Heart right ventricle (tissue), 16 donors: ENCODE measurements at regions not wholly inside any gene's neighbourhood (a gene's known extent, or its start where the extent isn't known, plus 50 kb on each side); places are given as distances from the start of the nearest gene placed in this dataset.

Experiments
- ATAC-seq, 8 donors: fragments of 200-7000 bp; cut with Tn5 transposase; one replicate each; pipeline ENCODE4 v1.9.1; 2020; ENCODE audit warnings: mild to moderate bottlenecking in 8 of 8, moderate library complexity in 8 of 8, moderate number of reproducible peaks in 1 of 8
- DNase-seq, 2 donors: peaks; one replicate each; pipeline ENCODE4 v3.0.0-alpha.2; 2020
- H3K27ac ChIP-seq, 10 donors: fragments of 200-600 bp; sonication (generic) in 2 of 10; one replicate each; pipeline versions ENCODE4 v1.5.0 to v1.8.0; 2020 to 2022; ENCODE audit warnings: mild to moderate bottlenecking in 3 of 10
- H3K27me3 ChIP-seq, 7 donors: fragments of 200-600 bp; one replicate each; pipeline ENCODE4 v1.8.0; 2021 to 2022; ENCODE audit warnings: mild to moderate bottlenecking in 2 of 7
- H3K36me3 ChIP-seq, 9 donors: fragments of 200-600 bp; sonication (generic) in 1 of 9; one replicate each; pipeline versions ENCODE4 v1.5.0 to v1.8.0; 2020 to 2022; ENCODE audit warnings: mild to moderate bottlenecking in 2 of 9
- H3K4me1 ChIP-seq, 9 donors: fragments of 200-600 bp; sonication (generic) in 1 of 9; one replicate each; pipeline versions ENCODE4 v1.5.0 to v1.8.0; 2020 to 2022; ENCODE audit warnings: mild to moderate bottlenecking in 4 of 9
- H3K4me3 ChIP-seq, 10 donors: fragments of 200-600 bp; sonication (generic) in 2 of 10; one replicate each; pipeline versions ENCODE4 v1.5.0 to v1.8.0; 2020 to 2022; ENCODE audit warnings: mild to moderate bottlenecking in 7 of 10, moderate library complexity in 2 of 10
- H3K9me3 ChIP-seq, 11 donors: fragments of 200-600 bp in 10 of 11; sonication (generic) in 2 of 11; one replicate each; pipeline versions ENCODE4 v1.5.0 to v1.8.0; 2013 to 2022; ENCODE audit warnings: mild to moderate bottlenecking in 2 of 11, control low read depth in 1 of 11, moderate library complexity in 1 of 11
- WGBS, 2 donors: extraction: QIAGEN DNeasy Blood & Tissue Kit; methylation state at CpG; one replicate each; pipeline ENCODE4 v1.1.7; 2013; ENCODE audit warnings: inconsistent platforms in 1 of 2; 5-methylcytosine and 5-hydroxymethylcytosine counted together
- intact Hi-C, 10 donors: fragments of 100-400 bp; cut with DNase I; formaldehyde crosslinking; loops; one replicate each; pipeline versions ENCODE4 v1.11.1 to v1.14.2; 2022
- TF ChIP-seq, protein P1 (sequence below), 9 donors: fragments of 200-600 bp; sonication (generic) in 2 of 9; IDR thresholded peaks; one replicate each; pipeline versions ENCODE4 v1.5.0 to v1.8.0; 2021 to 2022; ENCODE audit warnings: antibody characterized with exemption in 9 of 9, mild to moderate bottlenecking in 5 of 9, moderate library complexity in 1 of 9
- donor health status: Arrhythmogenic right ventricular cardiomyopathy.
- donor health status: ischemic (EF 13 %, LVEDD 7.1; RV severe dilation, severe dysfunction).
- donor health status: healthy with polysubstance abuse.
- donor health status: DM: no; HTN: yes; CAD: no.
- donor health status: DM: no; HTN: no; CAD: no.
- donor health status: ischemic (EF 25% LVEDD 6.9; RV normal size, moderate dysfunction).
- donor health status: ischemic (EF 25% LVEDD 5.7; RV mildly dilated, moderate dysfunction).
- donor health status: healthy.
- donor health status: DM: yes; HTN: yes; CAD: no.
- donor health status: Ischemic cardiomyopathy.
- donor health status: ischemic (EF 35%, LVEDD 5.7; RV mildly dilated, moderate dysfunction).
- donor health status: nonischemic (EF 11% LVEDD 7.7; RV severe dilation, severe dysfunction).
- donor health status: DM: yes; HTN: yes; CAD: no.
- donor health status: PGD.
- donor health status: ischemic (EF 29% LVEDD 5.4; RV normal size, mild dysfunction).
- donor health status: nonischemic (EF 23%, LVEDD 6.1; RV moderate dilation, normal function).

DNA sequence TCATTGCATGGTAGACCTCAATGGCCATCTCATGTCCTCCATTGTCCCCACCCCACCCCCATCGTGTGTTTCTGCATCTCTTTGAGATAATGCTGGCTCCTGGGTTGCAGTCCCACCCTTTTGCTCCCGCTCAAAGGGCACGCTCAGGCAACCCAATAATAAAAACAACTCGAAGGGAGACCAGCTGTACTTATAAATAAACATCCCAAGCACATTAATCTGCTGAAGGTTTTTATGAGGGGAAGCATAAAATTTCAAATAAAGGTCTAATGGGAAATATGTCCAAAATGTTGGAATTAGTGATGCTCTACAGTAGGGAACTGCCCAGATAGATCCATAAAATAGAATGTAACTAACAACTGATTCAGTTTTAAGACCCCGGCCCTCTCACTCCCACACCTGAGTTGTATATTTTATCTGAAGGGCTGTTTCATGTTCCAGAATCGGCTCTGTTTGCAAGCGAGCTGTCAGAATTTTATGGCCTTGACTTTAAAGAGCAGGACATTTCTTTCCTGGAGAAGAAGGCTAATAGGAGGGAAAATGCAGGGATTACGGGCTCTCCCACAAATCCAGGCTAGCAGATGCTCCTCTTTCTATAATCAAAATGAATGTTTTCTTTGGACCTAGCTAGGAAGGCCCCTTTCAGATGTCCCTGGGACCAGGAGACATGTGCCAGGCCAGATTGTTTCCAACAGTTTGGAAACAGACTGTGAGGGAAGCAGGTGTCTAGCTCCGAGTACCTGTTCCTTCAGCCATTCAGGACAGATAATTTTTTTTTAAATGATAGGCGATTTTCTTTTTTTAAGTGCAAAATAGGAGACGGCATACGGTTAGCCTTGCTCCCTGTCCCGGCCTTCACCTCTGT lies 103.7 kb downstream of the APOB start:
- Histone ChIP-seq H3K4me1 (no peaks in the 10 kb centered on the region), H3K27ac (no peak overlapping the region), H3K4me3 (no peak overlapping the region), H3K27me3 (peaks cover 0 to 27% (median 2%) of the 10 kb centered on the region in 7 donors), H3K36me3 (no peaks in the 10 kb centered on the region), H3K9me3 (no peaks in the 10 kb centered on the region)
- TF ChIP-seq, protein P1, sequence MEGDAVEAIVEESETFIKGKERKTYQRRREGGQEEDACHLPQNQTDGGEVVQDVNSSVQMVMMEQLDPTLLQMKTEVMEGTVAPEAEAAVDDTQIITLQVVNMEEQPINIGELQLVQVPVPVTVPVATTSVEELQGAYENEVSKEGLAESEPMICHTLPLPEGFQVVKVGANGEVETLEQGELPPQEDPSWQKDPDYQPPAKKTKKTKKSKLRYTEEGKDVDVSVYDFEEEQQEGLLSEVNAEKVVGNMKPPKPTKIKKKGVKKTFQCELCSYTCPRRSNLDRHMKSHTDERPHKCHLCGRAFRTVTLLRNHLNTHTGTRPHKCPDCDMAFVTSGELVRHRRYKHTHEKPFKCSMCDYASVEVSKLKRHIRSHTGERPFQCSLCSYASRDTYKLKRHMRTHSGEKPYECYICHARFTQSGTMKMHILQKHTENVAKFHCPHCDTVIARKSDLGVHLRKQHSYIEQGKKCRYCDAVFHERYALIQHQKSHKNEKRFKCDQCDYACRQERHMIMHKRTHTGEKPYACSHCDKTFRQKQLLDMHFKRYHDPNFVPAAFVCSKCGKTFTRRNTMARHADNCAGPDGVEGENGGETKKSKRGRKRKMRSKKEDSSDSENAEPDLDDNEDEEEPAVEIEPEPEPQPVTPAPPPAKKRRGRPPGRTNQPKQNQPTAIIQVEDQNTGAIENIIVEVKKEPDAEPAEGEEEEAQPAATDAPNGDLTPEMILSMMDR (IDR thresholded peaks at IDR 0.05): no peak
- ATAC-seq (no peak), DNase-seq (no peak)
- intact Hi-C loops: no loop called here
- 71 to 77% methylated on average over 13 of the region's 13 CpGs for WGBS, 2 donors

DNA sequence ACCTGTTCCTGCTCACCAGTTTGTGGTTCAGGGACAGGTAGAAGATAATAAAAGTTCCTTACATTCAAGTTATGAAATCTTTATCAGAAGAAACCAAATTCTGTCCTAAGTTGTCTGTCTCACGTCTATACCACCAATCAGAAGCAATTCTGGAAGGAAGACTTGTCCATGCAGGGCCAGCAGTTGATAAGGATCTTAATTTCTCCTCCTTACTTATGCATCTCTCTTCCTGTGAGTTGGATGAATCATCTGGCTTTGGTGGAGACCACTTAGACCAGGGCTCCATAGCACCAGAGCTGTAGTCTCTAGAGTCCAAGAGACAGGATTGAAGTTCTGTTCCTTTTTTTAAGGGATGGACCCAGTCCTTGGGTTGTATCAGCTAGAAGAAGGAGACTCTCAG lies 106.5 kb downstream of the APOB start:
- intact Hi-C loops: no loop called here
- no peaks in the 10 kb centered on the region for H3K9me3 ChIP-seq
- no peak overlapping the region for H3K27ac ChIP-seq
- H3K4me3 ChIP-seq: no peak overlapping the region
- TF ChIP-seq, protein P1 (IDR thresholded peaks at IDR 0.05): no peak
- peaks cover 0 to 20% (median 2%) of the 10 kb centered on the region in 7 donors for H3K27me3 ChIP-seq
- no peaks in the 10 kb centered on the region for H3K36me3 ChIP-seq
- DNase-seq (no peak), ATAC-seq (no peak)
- WGBS, 2 donors: 52 to 61% methylated on average over 1 of the region's 1 CpG
- H3K4me1 ChIP-seq: peaks cover 0 to 4% (median 0%) of the 10 kb centered on the region in 9 donors

DNA sequence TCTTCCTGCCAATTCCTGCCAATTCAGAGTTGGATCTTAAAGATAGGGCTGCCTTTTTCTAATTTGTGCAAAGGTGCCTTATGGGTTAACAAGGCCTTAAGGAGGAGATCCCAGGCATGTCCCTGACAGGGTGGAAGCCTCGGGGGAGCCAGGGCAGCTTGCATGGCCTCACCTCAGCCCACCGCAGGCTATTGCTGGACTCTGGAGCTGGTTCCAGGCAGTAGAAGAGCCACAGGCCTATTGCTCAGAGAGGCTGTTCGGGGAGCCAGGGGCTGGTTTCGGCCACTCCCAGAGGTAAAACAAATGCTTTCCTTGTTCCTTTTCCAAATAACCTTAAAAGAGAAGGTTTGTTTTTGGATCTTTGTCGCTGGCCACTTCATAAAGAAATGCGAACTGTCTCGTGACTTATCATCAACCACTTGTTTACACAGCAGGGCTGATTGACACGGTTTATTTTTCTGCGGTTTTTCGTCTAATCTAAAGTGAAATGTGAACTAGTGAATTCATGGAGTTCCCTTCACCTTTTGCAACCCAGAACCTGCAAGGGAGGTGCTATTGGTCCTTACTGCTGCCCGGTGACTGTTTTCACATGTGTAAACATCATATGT lies 108.6 kb downstream of the APOB start:
- ATAC-seq: no peak
- H3K4me3 ChIP-seq: no peak overlapping the region
- intact Hi-C loops: no loop called here
- peaks cover 0 to 13% (median 0%) of the 10 kb centered on the region in 9 donors for H3K4me1 ChIP-seq
- no peak for DNase-seq
- WGBS, 2 donors: 74 to 75% methylated on average over 11 of the region's 11 CpGs
- TF ChIP-seq, protein P1 (IDR thresholded peaks at IDR 0.05): no peak
- H3K27ac ChIP-seq: no peak overlapping the region
- H3K36me3 ChIP-seq: no peaks in the 10 kb centered on the region
- H3K9me3 ChIP-seq: no peaks in the 10 kb centered on the region
- peaks cover 0 to 3% (median 0%) of the 10 kb centered on the region in 7 donors for H3K27me3 ChIP-seq

DNA sequence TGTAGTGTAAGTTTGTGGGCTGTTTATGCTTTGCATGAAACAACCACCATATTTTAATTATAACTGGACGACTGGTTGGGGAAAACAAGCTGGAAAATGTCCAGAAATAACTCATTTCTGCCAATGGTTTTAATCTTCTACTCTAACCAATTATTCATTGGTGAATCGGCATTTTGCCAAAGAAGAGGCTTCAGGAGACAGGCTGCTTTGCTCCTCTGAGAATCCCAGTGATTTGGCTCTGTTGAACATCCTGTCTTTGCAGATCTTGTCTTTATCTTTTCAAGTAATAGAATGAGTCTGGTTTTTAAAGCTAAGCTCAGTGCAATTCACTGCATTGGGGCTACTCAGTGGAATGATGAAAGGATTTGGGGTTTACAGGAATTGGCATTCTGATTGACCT lies 109.6 kb downstream of the APOB start:
- Histone ChIP-seq H3K36me3 (no peaks in the 10 kb centered on the region), H3K27me3 (peaks cover 0 to 3% (median 0%) of the 10 kb centered on the region in 7 donors), H3K4me1 (peaks cover 0 to 13% (median 0%) of the 10 kb centered on the region in 9 donors), H3K9me3 (no peaks in the 10 kb centered on the region), H3K4me3 (no peak overlapping the region), H3K27ac (no peak overlapping the region)
- ATAC-seq (no peak), DNase-seq (no peak)
- intact Hi-C loops: no loop called here
- TF ChIP-seq, protein P1 (IDR thresholded peaks at IDR 0.05): no peak
- 35 to 50% methylated on average over 2 of the region's 2 CpGs for WGBS, 2 donors
